ENCODE measurements at regions not wholly inside any gene's neighbourhood (a gene's known extent, or its start where the extent isn't known, plus 50 kb on each side); places are given as distances from the start of the nearest gene placed in this dataset.
A peak's percentile ranks its signal among the peaks of the same experiment; 100 is the strongest.

DNA sequence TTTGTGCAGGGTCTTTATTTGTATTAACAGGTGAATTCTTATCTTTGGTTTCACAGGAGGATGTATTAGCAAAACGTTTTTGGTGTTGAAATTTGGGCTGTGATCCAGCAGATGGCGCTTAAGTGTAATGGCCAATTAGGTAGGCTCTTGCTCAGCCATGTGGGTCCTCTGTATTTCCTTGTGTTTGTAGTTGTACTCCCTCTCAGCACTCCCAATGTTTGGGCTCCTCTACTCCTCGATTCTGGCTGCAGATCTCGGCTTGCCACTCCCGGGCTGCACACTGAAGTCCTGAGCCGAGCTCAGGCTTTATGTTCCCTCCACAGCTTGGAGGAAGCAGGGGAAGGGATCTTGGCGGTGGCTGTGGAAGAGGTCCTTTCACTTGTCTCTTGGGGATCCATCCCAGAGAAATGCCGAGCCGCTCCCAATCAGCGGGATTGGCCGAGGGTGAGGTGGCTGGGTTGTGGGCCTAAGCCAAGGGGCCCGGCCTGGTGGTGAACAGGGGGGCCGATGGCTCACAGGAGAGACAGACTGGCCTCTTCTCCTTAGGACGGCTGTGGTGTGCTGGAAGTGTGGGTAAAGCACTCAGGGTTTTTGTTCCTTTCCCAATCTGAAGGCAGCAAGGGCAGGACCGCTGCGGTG lies 133.7 kb downstream of the AEBP2 start:
- DNase-seq (ENCODE audit: insufficient read length), result peak; percentile 12
- no peak for FAIRE-seq
- TF ChIP-seq POLR2AphosphoS5 (IDR thresholded peaks at IDR 0.05; ENCODE audit: low read depth, low read length), result no peak
- no peak for TF ChIP-seq TAF1 (IDR thresholded peaks at IDR 0.05; ENCODE audit: borderline replicate concordance, low read depth, low read length)
- no peak for TF ChIP-seq POLR2A (IDR thresholded peaks at IDR 0.05; ENCODE audit: low read depth, low read length)

GRCh38 chr12:19573866-19574265 lies 134.6 kb downstream of the AEBP2 start:
- FAIRE-seq (no peak), DNase-seq (ENCODE audit: insufficient read length) (no peak)
- TF ChIP-seq TAF1 (IDR thresholded peaks at IDR 0.05; ENCODE audit: borderline replicate concordance, low read depth, low read length) (no peak), POLR2AphosphoS5 (IDR thresholded peaks at IDR 0.05; ENCODE audit: low read depth, low read length) (no peak), POLR2A (IDR thresholded peaks at IDR 0.05; ENCODE audit: low read depth, low read length) (no peak)

DNA sequence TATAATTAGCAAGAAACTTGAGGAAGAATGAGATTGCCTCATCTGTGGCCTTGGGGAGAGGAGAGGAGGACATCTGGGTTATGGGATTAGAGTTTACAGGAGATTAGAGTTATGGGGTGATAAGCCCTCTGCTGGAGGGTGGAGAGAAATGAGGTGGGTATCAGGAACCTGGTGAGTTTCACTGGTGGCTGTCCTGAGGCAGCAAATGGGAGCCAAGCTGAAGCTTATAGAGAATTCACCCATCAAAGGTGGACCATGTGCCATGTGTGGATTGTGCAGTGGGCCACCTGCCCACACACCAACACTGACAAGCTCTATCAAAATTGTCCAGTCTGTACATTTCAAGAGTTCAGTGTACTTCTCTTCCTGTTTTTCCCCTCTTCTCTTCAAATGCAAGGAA lies 135.3 kb downstream of the AEBP2 start:
- no peak for DNase-seq (ENCODE audit: insufficient read length)

DNA sequence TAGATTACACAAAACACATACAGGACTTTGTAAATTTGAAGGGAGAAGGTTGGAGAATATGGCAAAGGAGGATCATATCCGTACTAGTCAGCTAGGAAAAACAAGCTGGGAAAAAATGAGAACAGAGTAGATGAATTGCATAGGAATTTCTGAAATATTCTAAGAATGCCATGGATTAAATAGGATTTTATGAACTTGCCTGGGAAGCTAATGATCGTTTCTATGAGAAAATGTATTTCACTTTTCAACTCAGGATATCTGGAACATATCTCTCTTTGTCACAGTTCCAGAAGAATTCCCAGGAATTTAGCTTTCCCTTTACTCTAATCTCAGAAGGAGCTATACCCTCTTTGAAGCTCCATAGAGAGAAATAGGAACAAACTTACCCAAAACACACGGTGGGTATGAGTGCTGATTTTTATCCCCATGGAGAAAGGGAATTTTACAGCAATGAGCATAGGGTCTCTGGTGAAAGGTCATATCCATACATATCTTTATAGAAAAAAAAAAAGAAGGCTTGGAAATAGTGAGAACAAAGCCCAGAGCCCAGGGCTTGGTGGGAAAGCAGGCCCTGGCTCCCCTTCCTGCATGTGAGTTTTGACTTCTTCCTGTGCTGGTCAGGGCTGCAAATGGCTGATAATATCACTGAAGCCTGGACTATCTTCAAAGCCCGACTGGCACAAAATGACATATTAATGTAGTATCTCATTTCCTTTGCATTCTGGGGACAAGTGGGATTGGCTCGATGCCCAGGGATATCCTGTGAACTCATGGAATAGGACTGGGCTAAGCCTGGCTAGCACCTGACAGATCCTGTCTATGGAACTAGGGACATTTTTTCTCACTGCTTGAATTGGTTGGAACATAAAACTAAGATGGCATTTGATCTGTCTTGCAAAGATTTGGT lies 136.3 kb downstream of the AEBP2 start:
- DNase-seq (ENCODE audit: insufficient read length), result no peak
- no peak for FAIRE-seq
- no peak for TF ChIP-seq POLR2A (IDR thresholded peaks at IDR 0.05; ENCODE audit: low read depth, low read length)
- TF ChIP-seq POLR2AphosphoS5 (IDR thresholded peaks at IDR 0.05; ENCODE audit: low read depth, low read length), result no peak
- TF ChIP-seq TAF1 (IDR thresholded peaks at IDR 0.05; ENCODE audit: borderline replicate concordance, low read depth, low read length), result no peak

More for the DNA sequence above, 135.3 kb downstream of the AEBP2 start:
- no peak for FAIRE-seq
- TF ChIP-seq TAF1 (IDR thresholded peaks at IDR 0.05; ENCODE audit: borderline replicate concordance, low read depth, low read length) (no peak), POLR2A (IDR thresholded peaks at IDR 0.05; ENCODE audit: low read depth, low read length) (no peak), POLR2AphosphoS5 (IDR thresholded peaks at IDR 0.05; ENCODE audit: low read depth, low read length) (no peak)

DNA sequence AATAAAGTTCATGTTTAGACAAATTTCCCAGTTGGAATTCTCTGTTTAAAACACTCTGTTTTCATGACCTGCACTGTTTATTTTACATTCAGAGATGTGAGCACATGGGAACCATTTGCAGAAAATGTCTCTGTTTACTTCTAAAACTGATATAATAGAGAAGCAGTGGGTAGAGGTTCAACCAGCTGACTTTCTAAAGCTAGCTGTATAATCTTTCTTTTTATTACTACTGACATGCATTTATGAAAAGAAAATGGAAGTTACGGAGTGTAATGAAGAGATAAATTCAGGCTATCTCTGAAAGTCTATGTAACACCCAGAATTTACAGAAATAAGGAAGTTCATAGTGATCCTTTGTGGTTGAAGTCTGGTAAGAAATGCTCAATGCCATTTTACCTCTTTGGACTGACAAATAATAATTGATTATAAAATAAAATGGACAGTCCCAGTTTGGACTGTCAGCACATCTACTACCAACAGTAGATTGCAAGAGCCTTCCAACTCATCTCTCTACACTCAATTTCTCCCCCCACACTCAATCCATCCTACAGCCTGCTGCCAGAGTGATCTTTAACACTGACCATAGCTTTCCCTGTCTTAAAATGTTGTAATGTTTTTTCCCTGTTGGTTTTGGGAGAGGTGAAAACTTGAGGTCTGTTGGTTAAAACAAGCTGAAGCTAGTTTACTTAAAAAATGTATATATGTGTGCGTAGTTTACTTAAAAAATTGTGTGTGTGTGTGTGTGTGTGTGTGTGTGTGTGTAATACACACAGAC lies 137.4 kb downstream of the AEBP2 start:
- no peak for TF ChIP-seq POLR2A (IDR thresholded peaks at IDR 0.05; ENCODE audit: low read depth, low read length)
- TF ChIP-seq POLR2AphosphoS5 (IDR thresholded peaks at IDR 0.05; ENCODE audit: low read depth, low read length), result no peak
- TF ChIP-seq TAF1 (IDR thresholded peaks at IDR 0.05; ENCODE audit: borderline replicate concordance, low read depth, low read length), result no peak
- FAIRE-seq (no peak), DNase-seq (ENCODE audit: insufficient read length) (no peak)

- TF ChIP-seq TAF1 (IDR thresholded peaks at IDR 0.05; ENCODE audit: borderline replicate concordance, low read depth, low read length), result no peak
- TF ChIP-seq POLR2AphosphoS5 (IDR thresholded peaks at IDR 0.05; ENCODE audit: low read depth, low read length), result no peak
- no peak for TF ChIP-seq POLR2A (IDR thresholded peaks at IDR 0.05; ENCODE audit: low read depth, low read length)
- FAIRE-seq (no peak), DNase-seq (ENCODE audit: insufficient read length) (no peak)
These were observed 137.9 kb downstream of the AEBP2 start for GRCh38 chr12:19577281-19577530.

DNA sequence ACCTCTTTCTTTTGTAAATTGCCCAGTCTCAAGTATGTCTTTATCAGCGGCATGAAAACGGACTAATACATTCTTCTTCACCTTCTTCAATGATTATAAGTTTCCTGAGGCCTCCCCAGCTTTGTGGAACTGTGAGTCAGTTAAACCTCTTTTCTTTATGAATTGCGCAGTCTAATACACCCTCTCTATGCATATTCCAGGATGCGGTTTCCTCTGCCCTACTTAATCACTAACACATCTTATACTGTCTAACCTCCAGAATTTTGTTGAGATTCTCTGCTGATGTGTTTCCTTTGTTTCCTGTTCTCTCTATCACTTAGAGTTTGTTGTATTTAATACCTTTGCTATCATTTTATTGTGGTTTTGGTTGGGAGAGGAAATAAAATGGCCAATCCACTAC lies 145.4 kb downstream of the AEBP2 start:
- TF ChIP-seq POLR2AphosphoS5 (IDR thresholded peaks at IDR 0.05; ENCODE audit: low read depth, low read length) (no peak), TAF1 (IDR thresholded peaks at IDR 0.05; ENCODE audit: borderline replicate concordance, low read depth, low read length) (no peak), POLR2A (IDR thresholded peaks at IDR 0.05; ENCODE audit: low read depth, low read length) (no peak)
- no peak for DNase-seq (ENCODE audit: insufficient read length)
- FAIRE-seq, result no peak

- FAIRE-seq (no peak), DNase-seq (ENCODE audit: insufficient read length) (no peak)
- TF ChIP-seq POLR2A (IDR thresholded peaks at IDR 0.05; ENCODE audit: low read depth, low read length) (no peak), TAF1 (IDR thresholded peaks at IDR 0.05; ENCODE audit: borderline replicate concordance, low read depth, low read length) (no peak), POLR2AphosphoS5 (IDR thresholded peaks at IDR 0.05; ENCODE audit: low read depth, low read length) (no peak)
These were observed 149.7 kb downstream of the AEBP2 start for GRCh38 chr12:19588951-19589350.

DNA sequence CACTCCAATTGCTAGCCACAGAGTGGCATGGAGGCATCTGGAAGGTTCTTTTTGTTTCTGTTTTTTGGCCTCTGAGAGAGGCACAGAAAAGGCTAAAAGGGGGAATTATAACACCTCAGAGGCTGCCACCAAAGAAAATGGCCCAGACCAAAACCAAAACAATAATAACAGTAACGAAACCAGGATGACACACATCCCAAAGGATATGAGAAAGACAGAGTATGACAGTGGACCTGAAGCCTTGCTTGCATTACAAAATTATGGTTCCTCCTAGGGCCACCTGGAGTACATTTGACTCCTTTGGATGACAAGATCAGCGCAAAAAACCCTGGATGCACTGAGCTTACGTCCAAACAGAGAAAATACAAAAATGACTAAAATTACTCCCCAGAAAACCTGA lies 152.7 kb downstream of the AEBP2 start:
- FAIRE-seq (no peak), DNase-seq (ENCODE audit: insufficient read length) (no peak)
- TF ChIP-seq POLR2A (IDR thresholded peaks at IDR 0.05; ENCODE audit: low read depth, low read length) (no peak), POLR2AphosphoS5 (IDR thresholded peaks at IDR 0.05; ENCODE audit: low read depth, low read length) (no peak), TAF1 (IDR thresholded peaks at IDR 0.05; ENCODE audit: borderline replicate concordance, low read depth, low read length) (no peak)

- TF ChIP-seq TAF1 (IDR thresholded peaks at IDR 0.05; ENCODE audit: borderline replicate concordance, low read depth, low read length) (no peak), POLR2A (IDR thresholded peaks at IDR 0.05; ENCODE audit: low read depth, low read length) (no peak), POLR2AphosphoS5 (IDR thresholded peaks at IDR 0.05; ENCODE audit: low read depth, low read length) (no peak)
- DNase-seq (ENCODE audit: insufficient read length) (no peak), FAIRE-seq (no peak)
These were observed 157.3 kb downstream of the AEBP2 start for GRCh38 chr12:19596434-19597166.

Data from GM12892 (cell line).